Esophagus muscularis mucosa (tissue), 4 donors: ENCODE measurements at regions not wholly inside any gene's neighbourhood (a gene's known extent, or its start where the extent isn't known, plus 50 kb on each side); places are given as distances from the start of the nearest gene placed in this dataset.
"Not testable (repeated sequence)": the region's sequence is repeated elsewhere in the genome, so short reads cannot be mapped to it uniquely, and the experiment has no call there.

ENCODE experiments used
- DNase-seq: peaks from one replicate; pipeline ENCODE4 v3.0.0-alpha.2; 2017; ENCODE audit errors: extremely low spot score
- H3K27ac ChIP-seq, 4 donors: fragments of 200-600 bp; sonication (generic); replicated peaks in 1 of 4; 1 replicate in 3 of 4; 2 replicates in 1 of 4; pipeline ENCODE4 v1.5.1; 2016 to 2019; ENCODE audit warnings: mild to moderate bottlenecking in 1 of 4
- H3K27me3 ChIP-seq, 4 donors: fragments of 200-600 bp; sonication (generic); one replicate each; pipeline versions ENCODE4 v1.5.1 to v1.6.0; 2016 to 2019
- H3K36me3 ChIP-seq, 4 donors: fragments of 200-600 bp; sonication (generic); one replicate each; pipeline ENCODE4 v1.5.1; 2016 to 2019
- H3K4me1 ChIP-seq, 4 donors: fragments of 200-600 bp; sonication (generic); one replicate each; pipeline ENCODE4 v1.5.1; 2016 to 2019
- H3K4me3 ChIP-seq, 4 donors: fragments of 200-600 bp; sonication (generic); 1 replicate in 2 of 4; 2 replicates in 2 of 4; pipeline ENCODE4 v1.5.1; 2016 to 2019; ENCODE audit warnings: mild to moderate bottlenecking in 4 of 4, moderate library complexity in 1 of 4
- H3K9me3 ChIP-seq, 4 donors: fragments of 200-600 bp; sonication (generic); 1 replicate in 3 of 4; 2 replicates in 1 of 4; pipeline ENCODE4 v1.5.1; 2016 to 2019
- EP300 ChIP-seq: sonication (generic); formaldehyde crosslinking; IDR thresholded peaks from one replicate; pipeline ENCODE4 v1.6.1; 2017; ENCODE audit warnings: antibody characterized with exemption
- POLR2A ChIP-seq: fragments of 450-650 bp; IDR thresholded peaks from one replicate; pipeline ENCODE4 v1.6.1; 2017; ENCODE audit warnings: antibody characterized with exemption, moderate library complexity, mild to moderate bottlenecking, low read depth
- POLR2AphosphoS5 ChIP-seq, 2 donors: sonication (generic); formaldehyde crosslinking; IDR thresholded peaks; one replicate each; pipeline ENCODE4 v1.6.1; 2017; ENCODE audit warnings: antibody characterized with exemption in 2 of 2
- WGBS: methylation state at CpG from one replicate; pipeline ENCODE4 v1.1.5; 2018; 5-methylcytosine and 5-hydroxymethylcytosine counted together
- intact Hi-C: fragments of 100-400 bp; cut with DNase I; formaldehyde crosslinking; loops from one replicate; pipeline ENCODE4 v1.15.1; 2023
- TF ChIP-seq, protein P1 (sequence below), 3 experiments: fragments of 200-600 bp in 2 of 3; fragments of 450-650 bp in 1 of 3; sonication (generic) in 2 of 3; IDR thresholded peaks; one replicate each; pipeline ENCODE4 v1.5.1; 2017 to 2019; ENCODE audit warnings: antibody characterized with exemption in 3 of 3, mild to moderate bottlenecking in 2 of 3, moderate library complexity in 1 of 3

DNA sequence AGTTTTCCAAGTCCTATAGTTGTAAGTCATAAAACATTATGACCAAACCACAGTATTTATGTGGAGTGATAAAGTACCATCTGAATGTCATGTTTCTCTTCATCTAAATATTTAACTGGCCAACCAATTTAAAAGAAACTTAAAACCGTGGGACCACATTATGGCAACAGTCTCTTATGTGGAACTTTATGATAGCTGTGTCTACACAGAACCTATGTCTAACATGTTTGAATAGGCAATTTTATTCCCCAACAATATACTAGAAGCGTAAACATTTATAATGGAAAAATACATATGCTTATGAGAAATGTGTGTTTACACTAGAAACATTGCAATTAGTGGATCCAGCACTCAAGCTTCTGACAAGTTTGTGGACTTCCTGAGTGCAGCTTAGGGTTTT lies 680.7 kb downstream of the REEP3 start:
- DNase-seq = no peak
- Histone ChIP-seq H3K36me3 (no peaks in the 10 kb centered on the region), H3K27ac (no peak overlapping the region), H3K27me3 (no peaks in the 10 kb centered on the region), H3K4me3 (no peak overlapping the region), H3K4me1 (no peaks in the 10 kb centered on the region), H3K9me3 (no peaks in the 10 kb centered on the region)
- intact Hi-C loops = no loop called here
- TF ChIP-seq POLR2A (no peak), POLR2AphosphoS5 (IDR thresholded peaks at IDR 0.05) (no peak), EP300 (no peak)
- TF ChIP-seq, protein P1, sequence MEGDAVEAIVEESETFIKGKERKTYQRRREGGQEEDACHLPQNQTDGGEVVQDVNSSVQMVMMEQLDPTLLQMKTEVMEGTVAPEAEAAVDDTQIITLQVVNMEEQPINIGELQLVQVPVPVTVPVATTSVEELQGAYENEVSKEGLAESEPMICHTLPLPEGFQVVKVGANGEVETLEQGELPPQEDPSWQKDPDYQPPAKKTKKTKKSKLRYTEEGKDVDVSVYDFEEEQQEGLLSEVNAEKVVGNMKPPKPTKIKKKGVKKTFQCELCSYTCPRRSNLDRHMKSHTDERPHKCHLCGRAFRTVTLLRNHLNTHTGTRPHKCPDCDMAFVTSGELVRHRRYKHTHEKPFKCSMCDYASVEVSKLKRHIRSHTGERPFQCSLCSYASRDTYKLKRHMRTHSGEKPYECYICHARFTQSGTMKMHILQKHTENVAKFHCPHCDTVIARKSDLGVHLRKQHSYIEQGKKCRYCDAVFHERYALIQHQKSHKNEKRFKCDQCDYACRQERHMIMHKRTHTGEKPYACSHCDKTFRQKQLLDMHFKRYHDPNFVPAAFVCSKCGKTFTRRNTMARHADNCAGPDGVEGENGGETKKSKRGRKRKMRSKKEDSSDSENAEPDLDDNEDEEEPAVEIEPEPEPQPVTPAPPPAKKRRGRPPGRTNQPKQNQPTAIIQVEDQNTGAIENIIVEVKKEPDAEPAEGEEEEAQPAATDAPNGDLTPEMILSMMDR (IDR thresholded peaks at IDR 0.05) = no peak
- WGBS = 82% methylated on average over 2 of the region's 2 CpGs

DNA sequence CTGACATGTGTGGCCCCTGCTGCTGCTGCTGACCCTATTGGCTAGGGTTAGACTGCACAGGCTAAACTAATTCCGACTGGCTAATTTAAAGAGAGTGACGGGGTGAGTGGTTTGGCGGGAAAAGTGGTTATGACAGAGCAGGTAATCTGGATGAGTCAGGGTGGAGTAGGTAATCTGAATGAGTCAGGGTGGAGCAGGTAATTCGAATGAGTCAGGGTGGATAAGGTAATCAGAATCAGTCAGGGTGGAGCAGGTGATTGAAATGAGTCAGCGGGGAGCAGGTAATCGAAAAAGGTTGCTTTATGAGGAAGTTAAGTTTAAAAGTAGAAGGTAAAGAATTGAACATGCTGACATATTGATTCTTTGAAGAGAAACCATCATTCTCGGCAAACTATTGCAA lies 683.3 kb downstream of the REEP3 start:
- DNase-seq, H3K4me3 ChIP-seq, H3K27me3 ChIP-seq, H3K9me3 ChIP-seq, H3K4me1 ChIP-seq, H3K27ac ChIP-seq, intact Hi-C loops, H3K36me3 ChIP-seq: not testable (repeated sequence)
- WGBS = 93% methylated on average over 7 of the region's 7 CpGs

DNA sequence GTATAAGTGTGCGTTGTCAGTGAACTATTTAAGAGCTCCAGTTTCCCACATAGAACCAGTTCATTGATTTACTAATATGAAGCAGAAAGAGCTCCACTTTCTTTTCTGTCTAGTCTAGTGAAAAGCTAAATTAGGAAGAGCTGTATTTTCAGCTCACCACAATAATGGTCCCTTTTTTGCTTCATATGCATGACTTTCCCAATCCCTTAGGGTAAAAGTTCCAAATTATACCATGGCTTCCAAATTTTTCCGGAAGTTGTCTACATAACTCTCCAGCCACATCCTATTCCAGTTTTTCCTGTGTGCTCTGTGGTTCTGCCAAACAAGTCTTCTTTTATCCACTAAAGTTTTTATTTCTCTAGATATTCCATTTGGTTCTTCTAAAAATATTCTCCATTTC lies 685.2 kb downstream of the REEP3 start:
- TF ChIP-seq, protein P1 (IDR thresholded peaks at IDR 0.05) = no peak
- TF ChIP-seq POLR2A (no peak), POLR2AphosphoS5 (IDR thresholded peaks at IDR 0.05) (no peak), EP300 (no peak)
- intact Hi-C loops = no loop called here
- Histone ChIP-seq H3K9me3 (no peaks in the 10 kb centered on the region), H3K36me3 (no peaks in the 10 kb centered on the region), H3K4me1 (no peaks in the 10 kb centered on the region), H3K27ac (no peak overlapping the region), H3K27me3 (no peaks in the 10 kb centered on the region), H3K4me3 (no peak overlapping the region)
- 77% methylated on average over 2 of the region's 2 CpGs for WGBS
- no peak for DNase-seq

DNA sequence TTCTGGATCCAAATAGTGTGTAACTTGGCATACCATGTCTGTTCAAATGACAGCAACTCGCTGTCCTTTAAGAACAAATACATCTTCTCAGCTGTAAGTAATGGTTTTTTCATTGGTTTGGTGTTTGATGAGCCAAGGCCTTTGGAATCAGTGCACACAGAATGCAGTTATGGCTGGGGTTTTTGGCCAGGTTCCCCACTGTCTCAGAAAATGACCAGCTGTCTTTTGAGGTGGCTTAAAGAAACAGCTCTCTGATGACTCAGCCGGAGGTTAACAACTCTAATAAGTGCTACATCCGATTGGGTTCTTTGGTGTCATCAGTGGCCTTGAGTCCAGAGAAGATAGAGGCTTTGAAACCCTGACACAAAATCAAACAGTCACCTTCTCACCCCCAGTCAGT lies 688.4 kb downstream of the REEP3 start:
- Histone ChIP-seq H3K9me3 (no peaks in the 10 kb centered on the region), H3K4me3 (no peak overlapping the region), H3K4me1 (no peaks in the 10 kb centered on the region), H3K27me3 (no peaks in the 10 kb centered on the region), H3K27ac (no peak overlapping the region), H3K36me3 (no peaks in the 10 kb centered on the region)
- WGBS = 38% methylated on average over 3 of the region's 3 CpGs
- intact Hi-C loops = no loop called here
- no peak for DNase-seq
- no peak for TF ChIP-seq EP300
- no peak for TF ChIP-seq POLR2AphosphoS5 (IDR thresholded peaks at IDR 0.05)
- no peak for TF ChIP-seq POLR2A
- TF ChIP-seq, protein P1 (IDR thresholded peaks at IDR 0.05) = no peak

DNA sequence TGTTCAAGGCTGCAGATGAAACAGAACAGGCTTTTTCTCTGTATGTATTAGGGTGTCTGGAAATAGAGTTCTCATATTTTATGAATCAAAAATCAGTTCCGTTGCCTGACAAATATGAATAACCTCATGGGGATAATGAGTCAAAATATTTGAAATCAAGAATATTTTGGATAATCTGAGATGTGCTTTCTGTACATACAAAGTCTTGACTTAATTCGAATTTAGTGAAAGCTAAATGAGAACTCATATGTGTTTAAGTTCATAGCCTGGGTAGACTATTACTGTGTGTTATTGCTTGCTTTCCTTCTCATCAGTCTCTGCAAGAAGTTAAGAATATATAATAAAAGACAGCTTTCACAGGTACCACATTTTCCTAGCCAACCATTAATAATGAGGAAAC lies 689.0 kb downstream of the REEP3 start:
- Histone ChIP-seq H3K27ac (no peak overlapping the region), H3K4me3 (no peak overlapping the region), H3K36me3 (no peaks in the 10 kb centered on the region), H3K27me3 (no peaks in the 10 kb centered on the region), H3K4me1 (no peaks in the 10 kb centered on the region), H3K9me3 (no peaks in the 10 kb centered on the region)
- no peak for DNase-seq
- 69% methylated on average over 2 of the region's 2 CpGs for WGBS
- no peak for TF ChIP-seq POLR2AphosphoS5 (IDR thresholded peaks at IDR 0.05)
- TF ChIP-seq EP300 = no peak
- no peak for TF ChIP-seq POLR2A
- TF ChIP-seq, protein P1 (IDR thresholded peaks at IDR 0.05) = no peak
- intact Hi-C loops = no loop called here
